ENCODE measurements at regions not wholly inside any gene's neighbourhood (a gene's known extent, or its start where the extent isn't known, plus 50 kb on each side); places are given as distances from the start of the nearest gene placed in this dataset.

DNA sequence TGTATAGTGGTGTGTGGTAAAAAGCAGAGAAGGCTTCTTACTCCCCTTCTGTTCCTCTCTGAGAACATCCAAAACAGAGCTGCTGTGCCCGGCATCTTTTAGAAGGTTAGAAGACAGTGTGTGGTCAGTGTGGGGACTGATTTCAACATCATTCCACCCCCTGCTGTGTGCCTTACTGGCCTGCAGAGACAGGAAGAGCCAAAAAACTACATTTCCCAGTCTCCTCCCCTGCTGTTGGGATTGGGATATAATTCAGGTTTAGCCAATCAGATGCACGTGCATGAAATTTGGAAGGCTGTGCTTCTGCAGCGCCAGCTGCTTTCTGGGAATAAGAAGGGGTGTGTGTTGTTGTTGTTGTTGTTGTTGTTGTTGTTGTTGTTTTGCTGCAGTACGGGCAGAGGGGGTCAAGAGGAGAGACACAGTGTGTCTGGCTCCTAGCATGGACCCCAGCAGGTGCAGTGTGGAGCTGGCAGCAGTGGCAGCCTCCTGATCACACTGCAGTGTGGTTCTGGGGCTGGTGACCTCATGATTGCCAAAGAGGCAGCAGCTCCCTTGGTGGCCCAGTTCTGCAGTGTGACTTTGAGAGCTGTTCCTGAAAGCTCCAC is 74.7 kb downstream of the MRPL14 start:
- TF ChIP-seq FOXK2 (IDR thresholded peaks at IDR 0.05): no peak
- TF ChIP-seq FOXA1 (IDR thresholded peaks at IDR 0.05): no peak
- ChIA-PET POLR2A (interaction anchor here (0.5 to 3.0 kb wide), 3 partner anchors 13 to 283 kb away, joined by 3 to 9 read pairs (median 3); partner anchors contain the start of gene VEGFA), CTCF (interaction anchor here (1.5 to 2.1 kb wide), 2 partner anchors 9 kb away, joined by 4 to 8 read pairs; no protein-coding TSS in a partner anchor)

DNA sequence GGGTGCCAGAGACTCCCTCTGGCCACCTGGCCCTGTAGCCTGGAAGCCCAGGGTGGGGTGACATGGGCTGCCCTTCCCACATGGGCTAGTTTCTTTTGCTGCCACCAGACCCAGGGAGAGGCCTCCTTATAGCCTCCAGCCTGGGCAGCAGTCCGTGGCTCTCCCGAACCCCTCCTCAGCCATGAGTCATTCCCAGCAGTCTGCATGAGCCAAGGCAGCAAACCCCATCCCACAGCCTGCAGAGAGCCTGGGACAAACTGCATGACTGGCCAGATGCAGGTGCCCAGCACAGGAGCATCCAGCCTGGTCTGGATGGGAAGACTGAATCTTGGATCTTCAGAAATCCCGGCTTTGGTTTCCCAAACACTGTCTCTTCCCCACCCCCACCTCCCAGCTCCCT is 75.7 kb downstream of the MRPL14 start:
- DNase-seq (ENCODE audit: extremely low spot score): no peak
- ChIA-PET CTCF (interaction anchor here (0.6 to 0.9 kb wide), 2 partner anchors 27 to 422 kb away, joined by 3 read pairs; no protein-coding TSS in a partner anchor), POLR2A (no interaction called here)
- TF ChIP-seq ELF4 (IDR thresholded peaks at IDR 0.05): no peak
- TF ChIP-seq FOXK2 (IDR thresholded peaks at IDR 0.05): no peak
- TF ChIP-seq NFRKB (IDR thresholded peaks at IDR 0.05): no peak
- no peak for TF ChIP-seq SUZ12 (IDR thresholded peaks at IDR 0.05)
- TF ChIP-seq TARDBP (IDR thresholded peaks at IDR 0.05): no peak
- TF ChIP-seq SP1 (IDR thresholded peaks at IDR 0.05): no peak
- no peak for TF ChIP-seq BHLHE40 (IDR thresholded peaks at IDR 0.05; ENCODE audit: borderline replicate concordance)
- no peak for TF ChIP-seq FOXM1 (IDR thresholded peaks at IDR 0.05; ENCODE audit: borderline replicate concordance)
- TF ChIP-seq, protein P1, sequence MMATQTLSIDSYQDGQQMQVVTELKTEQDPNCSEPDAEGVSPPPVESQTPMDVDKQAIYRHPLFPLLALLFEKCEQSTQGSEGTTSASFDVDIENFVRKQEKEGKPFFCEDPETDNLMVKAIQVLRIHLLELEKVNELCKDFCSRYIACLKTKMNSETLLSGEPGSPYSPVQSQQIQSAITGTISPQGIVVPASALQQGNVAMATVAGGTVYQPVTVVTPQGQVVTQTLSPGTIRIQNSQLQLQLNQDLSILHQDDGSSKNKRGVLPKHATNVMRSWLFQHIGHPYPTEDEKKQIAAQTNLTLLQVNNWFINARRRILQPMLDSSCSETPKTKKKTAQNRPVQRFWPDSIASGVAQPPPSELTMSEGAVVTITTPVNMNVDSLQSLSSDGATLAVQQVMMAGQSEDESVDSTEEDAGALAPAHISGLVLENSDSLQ (IDR thresholded peaks at IDR 0.05): no peak
- TF ChIP-seq LEF1 (IDR thresholded peaks at IDR 0.05; ENCODE audit: borderline replicate concordance): no peak
- no peak for TF ChIP-seq FOXA1 (IDR thresholded peaks at IDR 0.05)
- no peak for TF ChIP-seq ARNT (IDR thresholded peaks at IDR 0.05)
- no peak for TF ChIP-seq L3MBTL2 (conservative IDR thresholded peaks at IDR 0.05)

More for the DNA sequence above, 74.7 kb downstream of the MRPL14 start:
- peak; percentile 50 for DNase-seq (ENCODE audit: extremely low spot score)

DNA sequence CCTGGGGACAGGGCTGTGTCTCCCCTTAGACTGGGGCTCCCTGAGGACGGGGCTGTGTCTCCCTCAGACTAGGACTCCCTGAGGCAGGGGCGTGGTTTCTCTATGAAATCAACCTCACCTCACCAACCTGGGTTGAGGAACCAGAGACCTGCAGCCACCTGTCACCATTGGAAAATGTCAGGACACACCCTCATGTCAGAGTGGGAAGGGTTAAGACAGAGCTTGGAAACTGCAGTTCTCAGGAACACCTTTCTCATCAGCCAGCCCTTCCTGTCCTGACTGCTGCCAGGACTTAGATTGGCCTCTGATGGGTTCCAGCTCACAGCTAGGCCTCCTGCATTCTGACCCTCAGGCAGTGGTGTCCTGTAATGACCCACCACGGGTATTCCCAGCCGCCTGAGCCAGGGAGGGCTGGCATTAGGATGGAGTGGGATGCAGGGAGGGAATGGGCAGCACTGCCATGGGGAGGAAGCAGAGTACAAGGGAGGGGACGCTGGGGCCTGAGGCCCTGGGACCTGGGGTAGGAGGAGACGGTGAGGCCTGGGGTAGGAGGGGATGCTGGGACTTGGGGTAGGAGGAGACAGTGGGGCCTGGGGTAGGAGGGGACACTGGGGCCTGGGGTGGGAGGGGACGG is 76.3 kb downstream of the MRPL14 start:
- ChIA-PET CTCF (interaction anchor here (0.8 to 0.9 kb wide), 2 partner anchors 11 to 28 kb away, joined by 3 read pairs; no protein-coding TSS in a partner anchor), POLR2A (interaction anchor here (1.2 kb wide), 1 partner anchor 421 kb away, joined by 4 read pairs; the partner anchor contains the start of gene GTPBP2)
- TF ChIP-seq L3MBTL2 (conservative IDR thresholded peaks at IDR 0.05): no peak
- TF ChIP-seq FOXK2 (IDR thresholded peaks at IDR 0.05): no peak
- no peak for TF ChIP-seq HDGF (IDR thresholded peaks at IDR 0.05; ENCODE audit: borderline replicate concordance)
- no peak for TF ChIP-seq FOXM1 (IDR thresholded peaks at IDR 0.05; ENCODE audit: borderline replicate concordance)
- DNase-seq (ENCODE audit: extremely low spot score): no peak

DNA sequence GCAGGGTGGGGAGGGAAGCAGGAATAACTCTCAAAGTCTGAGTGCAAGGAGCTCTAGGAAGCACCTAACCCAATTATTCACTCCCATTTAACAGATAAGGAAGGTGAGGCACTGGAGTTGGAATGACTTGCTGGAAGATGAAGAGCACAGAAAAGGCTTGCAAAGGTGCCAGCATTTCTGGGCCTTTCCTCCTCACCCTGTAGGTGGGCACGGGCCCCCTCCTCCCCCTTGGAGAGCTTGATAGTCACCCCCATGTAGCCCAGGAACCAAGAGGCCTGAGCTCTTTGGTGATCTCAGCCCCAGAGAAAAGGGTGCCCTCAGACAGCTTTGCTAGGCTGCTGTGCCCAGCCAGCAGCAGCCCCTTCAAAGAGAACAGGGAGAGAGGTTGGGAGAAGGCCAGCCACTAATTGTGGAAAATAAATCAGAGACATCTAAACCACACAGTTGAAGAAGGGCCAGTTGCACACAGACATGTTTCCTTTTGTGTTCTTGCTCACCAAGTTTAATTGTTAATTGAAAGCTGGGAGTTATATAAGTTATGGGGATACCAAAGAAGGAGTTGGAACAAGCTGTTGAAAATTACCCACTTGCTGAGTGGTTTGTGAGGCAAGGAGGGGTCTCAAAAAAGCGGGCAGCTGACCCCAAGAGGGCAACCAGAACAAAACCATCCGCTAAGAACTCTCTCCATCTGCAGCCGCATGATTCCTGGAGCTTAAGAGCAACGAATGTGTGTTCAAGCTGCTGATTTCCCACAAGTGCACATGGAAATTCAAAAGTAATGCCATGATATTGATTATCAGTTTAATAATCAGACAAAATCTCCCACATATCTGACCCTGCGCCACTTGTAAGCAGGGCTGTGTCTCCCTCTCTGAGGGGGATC is 77.0 kb downstream of the MRPL14 start:
- ChIA-PET CTCF (interaction anchor here (0.6 to 0.9 kb wide), 3 partner anchors 12 to 29 kb away, joined by 3 read pairs; no protein-coding TSS in a partner anchor), POLR2A (interaction anchor here (1.2 kb wide), 1 partner anchor 421 kb away, joined by 4 read pairs; the partner anchor contains the start of gene GTPBP2)
- no peak for TF ChIP-seq SP1 (IDR thresholded peaks at IDR 0.05)
- no peak for TF ChIP-seq FOXM1 (IDR thresholded peaks at IDR 0.05; ENCODE audit: borderline replicate concordance)
- TF ChIP-seq ZNF384 (IDR thresholded peaks at IDR 0.05): no peak
- TF ChIP-seq FOXA1 (IDR thresholded peaks at IDR 0.05): no peak
- TF ChIP-seq ARNT (IDR thresholded peaks at IDR 0.05): no peak
- no peak for TF ChIP-seq TARDBP (IDR thresholded peaks at IDR 0.05)
- no peak for TF ChIP-seq BHLHE40 (IDR thresholded peaks at IDR 0.05; ENCODE audit: borderline replicate concordance)
- TF ChIP-seq FOXK2 (IDR thresholded peaks at IDR 0.05): no peak
- DNase-seq (ENCODE audit: extremely low spot score): no peak

DNA sequence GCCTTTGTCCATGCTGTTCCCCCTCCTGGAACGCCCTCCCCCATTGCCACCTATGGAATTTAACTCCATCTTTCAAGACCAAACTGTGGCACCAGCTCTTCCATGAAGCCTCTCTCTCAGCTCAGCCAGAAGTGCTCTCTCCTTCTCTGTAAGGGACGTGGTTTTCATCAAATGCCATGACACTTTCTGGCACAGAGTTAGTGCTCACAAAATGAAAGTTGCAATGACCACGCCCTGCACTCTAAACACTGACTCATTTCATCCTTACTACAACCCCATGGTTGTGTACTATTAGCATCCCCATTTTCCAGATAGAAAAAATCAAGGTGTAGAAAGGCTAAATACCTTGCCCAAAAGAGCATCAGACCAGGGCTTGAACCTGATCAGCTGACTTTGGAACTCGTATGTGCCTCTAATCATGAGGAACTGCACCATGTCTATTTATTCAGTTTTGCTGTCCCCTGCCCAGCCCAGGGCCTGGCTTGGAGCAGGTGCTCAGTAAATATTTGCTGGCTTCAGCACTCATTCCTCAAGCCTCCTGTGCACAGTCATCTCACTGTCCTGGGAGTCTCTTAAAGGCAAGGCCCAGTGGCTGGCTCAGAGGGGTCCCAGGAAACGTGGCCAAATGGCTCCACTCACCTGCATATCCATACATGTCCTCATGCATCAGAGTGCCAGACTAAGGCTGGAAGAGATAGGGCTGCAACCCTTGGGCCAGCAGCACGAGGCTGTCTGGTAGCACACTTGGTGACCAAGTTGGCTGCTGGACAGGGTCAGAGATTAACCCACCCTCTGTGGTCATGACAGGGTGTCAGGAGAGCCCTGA is 77.9 kb downstream of the MRPL14 start:
- POLR2A ChIA-PET: no interaction called here
- TF ChIP-seq SUZ12 (IDR thresholded peaks at IDR 0.05): no peak
- DNase-seq (ENCODE audit: extremely low spot score): no peak
- CTCF ChIA-PET: no interaction called here

DNA sequence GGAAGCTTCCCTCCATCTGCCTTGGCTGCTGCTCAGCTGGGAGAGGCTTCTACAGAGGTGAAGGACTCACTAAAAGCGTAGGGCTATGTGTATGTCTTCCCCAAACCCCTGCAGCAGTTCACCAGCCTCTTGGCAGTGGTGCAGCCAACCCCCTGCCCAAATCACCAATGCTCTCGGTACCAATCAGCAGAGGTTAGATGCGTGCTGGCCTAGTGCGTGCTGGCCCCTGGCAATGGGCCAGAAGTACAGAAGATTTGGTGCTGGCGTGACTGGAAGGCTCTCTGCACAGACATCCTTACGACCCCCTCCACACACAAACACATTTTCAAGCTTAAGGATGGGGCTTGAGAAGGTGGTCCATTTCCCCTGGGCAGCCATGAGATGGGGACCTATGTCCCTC is 79.0 kb downstream of the MRPL14 start:
- no peak for TF ChIP-seq CTBP1 (IDR thresholded peaks at IDR 0.05; ENCODE audit: borderline replicate concordance)
- no peak for TF ChIP-seq BHLHE40 (IDR thresholded peaks at IDR 0.05; ENCODE audit: borderline replicate concordance)
- TF ChIP-seq FOXK2 (IDR thresholded peaks at IDR 0.05): no peak
- TF ChIP-seq ZNF384 (IDR thresholded peaks at IDR 0.05): no peak
- no peak for TF ChIP-seq FOXM1 (IDR thresholded peaks at IDR 0.05; ENCODE audit: borderline replicate concordance)
- no peak for TF ChIP-seq FOXA1 (IDR thresholded peaks at IDR 0.05)
- no peak for TF ChIP-seq TARDBP (IDR thresholded peaks at IDR 0.05)
- no peak for TF ChIP-seq NFRKB (IDR thresholded peaks at IDR 0.05)
- no peak for TF ChIP-seq L3MBTL2 (conservative IDR thresholded peaks at IDR 0.05)
- TF ChIP-seq SUZ12 (IDR thresholded peaks at IDR 0.05): no peak
- TF ChIP-seq, protein P1 (IDR thresholded peaks at IDR 0.05): no peak
- TF ChIP-seq ARNT (IDR thresholded peaks at IDR 0.05): no peak
- no peak for TF ChIP-seq HDGF (IDR thresholded peaks at IDR 0.05; ENCODE audit: borderline replicate concordance)
- no peak for TF ChIP-seq LEF1 (IDR thresholded peaks at IDR 0.05; ENCODE audit: borderline replicate concordance)
- TF ChIP-seq SP1 (IDR thresholded peaks at IDR 0.05): no peak
- no peak for TF ChIP-seq ELF4 (IDR thresholded peaks at IDR 0.05)
- no peak for DNase-seq (ENCODE audit: extremely low spot score)
- ChIA-PET POLR2A (no interaction called here), CTCF (no interaction called here)
